ENCODE measurements at regions not wholly inside any gene's neighbourhood (a gene's known extent, or its start where the extent isn't known, plus 50 kb on each side); places are given as distances from the start of the nearest gene placed in this dataset.

DNA sequence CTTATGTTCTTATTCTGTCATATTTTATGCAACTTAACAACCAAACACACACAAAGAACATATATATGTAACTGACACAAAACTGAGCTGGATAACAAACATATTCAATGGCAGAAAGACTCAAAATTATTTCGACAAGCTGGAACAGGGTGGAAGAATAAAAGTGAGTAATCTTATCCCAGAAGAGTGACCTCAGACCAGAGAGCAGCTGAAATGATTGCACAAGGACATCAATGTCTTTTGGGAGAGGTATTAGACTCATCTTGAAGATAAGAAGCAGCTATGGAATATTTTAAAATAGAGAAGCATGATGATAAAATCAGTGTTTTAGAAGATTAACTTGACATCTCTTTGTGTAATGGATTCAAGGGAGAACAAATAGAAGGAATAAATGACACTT, 191.6 kb upstream of the PRDM1 start:
- Histone ChIP-seq H3K4me3 (no peak overlapping the region), H3K9me3 (no peaks in the 10 kb centered on the region), H3K27ac (no peak overlapping the region), H3K4me1 (no peaks in the 10 kb centered on the region), H3K36me3 (no peaks in the 10 kb centered on the region), H3K27me3 (no peaks in the 10 kb centered on the region)
- no peak for TF ChIP-seq POLR2A (IDR thresholded peaks at IDR 0.05)
- TF ChIP-seq, protein P1, sequence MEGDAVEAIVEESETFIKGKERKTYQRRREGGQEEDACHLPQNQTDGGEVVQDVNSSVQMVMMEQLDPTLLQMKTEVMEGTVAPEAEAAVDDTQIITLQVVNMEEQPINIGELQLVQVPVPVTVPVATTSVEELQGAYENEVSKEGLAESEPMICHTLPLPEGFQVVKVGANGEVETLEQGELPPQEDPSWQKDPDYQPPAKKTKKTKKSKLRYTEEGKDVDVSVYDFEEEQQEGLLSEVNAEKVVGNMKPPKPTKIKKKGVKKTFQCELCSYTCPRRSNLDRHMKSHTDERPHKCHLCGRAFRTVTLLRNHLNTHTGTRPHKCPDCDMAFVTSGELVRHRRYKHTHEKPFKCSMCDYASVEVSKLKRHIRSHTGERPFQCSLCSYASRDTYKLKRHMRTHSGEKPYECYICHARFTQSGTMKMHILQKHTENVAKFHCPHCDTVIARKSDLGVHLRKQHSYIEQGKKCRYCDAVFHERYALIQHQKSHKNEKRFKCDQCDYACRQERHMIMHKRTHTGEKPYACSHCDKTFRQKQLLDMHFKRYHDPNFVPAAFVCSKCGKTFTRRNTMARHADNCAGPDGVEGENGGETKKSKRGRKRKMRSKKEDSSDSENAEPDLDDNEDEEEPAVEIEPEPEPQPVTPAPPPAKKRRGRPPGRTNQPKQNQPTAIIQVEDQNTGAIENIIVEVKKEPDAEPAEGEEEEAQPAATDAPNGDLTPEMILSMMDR (IDR thresholded peaks at IDR 0.05), result no peak
- no peak for DNase-seq
- intact Hi-C loops (cut with DNase I; ENCODE audit: low total_unique reads), result no loop called here

DNA sequence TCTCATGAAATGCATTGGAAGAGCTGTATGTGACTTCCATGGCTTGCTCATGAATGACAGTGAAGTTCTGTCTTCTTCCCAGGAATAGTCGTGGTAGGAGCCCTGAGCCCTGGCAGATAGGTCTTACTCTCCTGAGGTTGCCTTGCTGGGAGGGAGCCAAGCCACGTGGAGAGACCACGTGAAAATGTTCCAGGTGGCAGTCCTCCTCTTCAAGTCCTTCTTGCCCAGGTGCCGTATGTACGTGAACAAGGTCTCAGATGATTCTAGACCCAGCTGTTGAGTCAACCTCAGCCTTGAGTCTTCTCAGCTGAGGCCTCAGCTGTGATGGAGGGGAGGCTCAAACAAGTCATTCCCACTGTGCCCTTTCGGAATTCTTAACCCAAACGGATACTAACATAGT, 192.4 kb upstream of the PRDM1 start:
- intact Hi-C loops (cut with DNase I; ENCODE audit: low total_unique reads), result no loop called here
- Histone ChIP-seq H3K27ac (no peak overlapping the region), H3K9me3 (no peaks in the 10 kb centered on the region), H3K4me1 (no peaks in the 10 kb centered on the region), H3K4me3 (no peak overlapping the region), H3K36me3 (no peaks in the 10 kb centered on the region), H3K27me3 (no peaks in the 10 kb centered on the region)
- no peak for TF ChIP-seq POLR2A (IDR thresholded peaks at IDR 0.05)
- TF ChIP-seq, protein P1 (IDR thresholded peaks at IDR 0.05), result no peak
- no peak for DNase-seq

DNA sequence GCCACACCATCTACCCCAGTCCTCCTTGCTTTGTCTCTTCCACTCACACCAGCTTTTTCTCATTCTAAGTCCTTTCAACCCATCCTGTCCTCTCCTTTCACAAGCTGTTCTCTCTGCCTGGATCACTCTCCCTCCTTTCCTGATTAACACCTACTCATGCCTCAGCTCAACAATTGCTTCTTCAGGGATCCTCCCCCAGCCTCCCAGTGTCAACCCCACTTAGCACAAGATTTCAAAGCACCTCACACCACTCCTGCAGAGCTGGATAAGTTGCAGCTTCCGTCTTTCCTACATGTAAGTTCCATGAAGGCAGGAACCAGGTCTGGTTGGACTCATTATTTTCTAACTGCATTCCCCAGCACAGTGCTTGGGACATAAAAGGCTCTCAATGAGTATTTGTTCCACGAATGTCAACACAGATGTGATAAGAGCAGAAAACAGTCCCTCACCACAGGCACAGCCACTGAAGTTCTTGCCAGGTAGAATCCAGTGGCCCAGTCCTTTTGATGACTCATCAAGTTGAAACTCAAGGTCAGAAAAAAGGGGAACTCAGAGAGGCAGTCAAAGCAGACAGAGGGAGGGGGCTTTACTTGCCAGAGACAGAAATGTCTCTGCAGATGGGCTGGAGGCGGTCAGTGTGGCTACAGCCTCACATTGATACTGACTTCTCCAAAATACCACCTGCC, 193.4 kb upstream of the PRDM1 start:
- TF ChIP-seq, protein P1 (IDR thresholded peaks at IDR 0.05), result no peak
- TF ChIP-seq POLR2A (IDR thresholded peaks at IDR 0.05), result no peak
- Histone ChIP-seq H3K27me3 (no peaks in the 10 kb centered on the region), H3K4me3 (no peak overlapping the region), H3K9me3 (no peaks in the 10 kb centered on the region), H3K27ac (no peak overlapping the region), H3K4me1 (no peaks in the 10 kb centered on the region), H3K36me3 (no peaks in the 10 kb centered on the region)
- DNase-seq, result no peak
- intact Hi-C loops (cut with DNase I; ENCODE audit: low total_unique reads), result no loop called here

DNA sequence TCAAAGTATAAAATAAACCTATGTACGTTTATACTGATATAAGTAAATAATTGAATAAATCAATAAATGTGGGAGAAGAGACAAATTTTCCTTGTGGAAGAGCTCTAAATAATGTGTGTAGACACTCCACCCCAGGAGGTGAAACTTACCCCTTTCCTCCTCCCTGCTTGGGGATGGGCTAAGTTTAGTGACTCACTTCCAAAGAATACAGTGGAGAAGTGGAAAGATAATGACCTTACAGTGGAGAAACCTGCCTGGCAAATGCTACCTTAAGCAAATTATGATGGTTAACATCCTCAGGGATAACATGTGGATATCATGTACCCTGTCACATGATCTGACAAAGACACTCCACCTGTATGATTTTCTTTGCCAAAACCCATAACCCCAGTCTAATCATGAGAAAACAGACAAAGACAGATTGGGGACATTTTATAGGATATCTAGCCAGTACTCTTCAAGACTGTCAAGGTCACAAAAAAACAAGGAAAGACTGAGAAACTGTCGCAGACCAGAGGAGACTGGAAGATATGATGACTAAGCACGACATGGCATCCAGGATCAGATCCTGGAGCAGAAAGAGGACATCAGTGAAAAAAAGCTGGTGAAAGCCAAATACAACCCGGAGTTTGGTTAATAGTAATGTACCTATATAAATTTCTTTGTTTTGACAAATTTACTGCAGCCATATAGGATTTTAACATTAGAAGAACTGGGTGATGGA, 195.5 kb upstream of the PRDM1 start:
- H3K9me3 ChIP-seq, result no peaks in the 10 kb centered on the region
- H3K27me3 ChIP-seq, result no peaks in the 10 kb centered on the region
- no peaks in the 10 kb centered on the region for H3K36me3 ChIP-seq
- H3K4me1 ChIP-seq, result no peaks in the 10 kb centered on the region
- no peak for TF ChIP-seq POLR2A (IDR thresholded peaks at IDR 0.05)
- TF ChIP-seq, protein P1 (IDR thresholded peaks at IDR 0.05), result no peak
- intact Hi-C loops (cut with DNase I; ENCODE audit: low total_unique reads), result no loop called here
- no peak for DNase-seq
- H3K27ac ChIP-seq, result no peak overlapping the region
- no peak overlapping the region for H3K4me3 ChIP-seq

DNA sequence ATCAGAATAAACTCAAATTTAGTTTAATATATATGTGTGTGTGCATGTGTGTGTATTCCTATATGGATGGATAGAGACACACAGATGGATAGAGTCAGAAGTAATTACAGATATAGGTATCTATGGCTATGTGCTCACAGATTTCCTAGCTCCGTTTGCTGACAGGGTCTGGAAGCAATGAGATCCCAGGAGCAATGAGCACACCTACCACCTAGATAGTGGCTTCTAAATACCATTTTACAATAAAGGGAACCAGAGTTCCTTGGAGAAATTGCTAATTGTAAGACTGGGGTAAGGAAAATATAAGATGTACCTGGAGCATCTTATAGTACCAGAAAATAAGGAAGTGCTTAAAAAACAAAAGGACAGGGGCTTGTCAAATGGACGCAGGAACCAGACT, 196.2 kb upstream of the PRDM1 start:
- Histone ChIP-seq H3K4me3 (no peak overlapping the region), H3K36me3 (no peaks in the 10 kb centered on the region), H3K9me3 (no peaks in the 10 kb centered on the region), H3K4me1 (no peaks in the 10 kb centered on the region), H3K27ac (no peak overlapping the region), H3K27me3 (no peaks in the 10 kb centered on the region)
- TF ChIP-seq, protein P1 (IDR thresholded peaks at IDR 0.05), result no peak
- TF ChIP-seq POLR2A (IDR thresholded peaks at IDR 0.05), result no peak
- intact Hi-C loops (cut with DNase I; ENCODE audit: low total_unique reads), result no loop called here
- no peak for DNase-seq
